ENCODE measurements at regions not wholly inside any gene's neighbourhood (a gene's known extent, or its start where the extent isn't known, plus 50 kb on each side); places are given as distances from the start of the nearest gene placed in this dataset.

DNA sequence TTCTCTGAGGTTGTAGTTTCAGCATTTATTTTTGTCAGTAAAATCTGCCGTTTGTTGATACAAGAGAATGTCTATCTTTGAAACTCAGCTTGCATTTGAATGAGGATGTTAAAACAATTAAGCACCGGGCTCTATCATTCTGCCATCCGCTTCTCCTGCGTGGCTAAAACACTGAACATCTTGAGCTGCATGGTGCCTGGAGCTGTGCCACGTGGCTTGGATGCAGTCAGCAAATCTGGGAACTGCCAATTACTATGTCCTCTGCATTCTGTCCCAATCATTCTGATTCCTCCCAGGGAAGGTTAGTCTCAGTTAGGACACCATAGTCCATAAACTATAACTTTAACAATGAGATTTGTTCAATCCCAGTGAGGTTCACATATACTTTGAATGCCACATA lies 598.4 kb downstream of the FBXO15 start:
- H3K36me3 ChIP-seq = no peaks in the 10 kb centered on the region
- H3K9me3 ChIP-seq = no peaks in the 10 kb centered on the region
- H3K4me3 ChIP-seq = no peak overlapping the region
- DNase-seq (no peak), ATAC-seq (no peak)
- H3K27ac ChIP-seq = no peak overlapping the region
- no peaks in the 10 kb centered on the region for H3K4me1 ChIP-seq
- intact Hi-C loops (cut with DNase I) = no loop called here
- H3K27me3 ChIP-seq (ENCODE audit: low read depth) = no peaks in the 10 kb centered on the region
- TF ChIP-seq, protein P1, sequence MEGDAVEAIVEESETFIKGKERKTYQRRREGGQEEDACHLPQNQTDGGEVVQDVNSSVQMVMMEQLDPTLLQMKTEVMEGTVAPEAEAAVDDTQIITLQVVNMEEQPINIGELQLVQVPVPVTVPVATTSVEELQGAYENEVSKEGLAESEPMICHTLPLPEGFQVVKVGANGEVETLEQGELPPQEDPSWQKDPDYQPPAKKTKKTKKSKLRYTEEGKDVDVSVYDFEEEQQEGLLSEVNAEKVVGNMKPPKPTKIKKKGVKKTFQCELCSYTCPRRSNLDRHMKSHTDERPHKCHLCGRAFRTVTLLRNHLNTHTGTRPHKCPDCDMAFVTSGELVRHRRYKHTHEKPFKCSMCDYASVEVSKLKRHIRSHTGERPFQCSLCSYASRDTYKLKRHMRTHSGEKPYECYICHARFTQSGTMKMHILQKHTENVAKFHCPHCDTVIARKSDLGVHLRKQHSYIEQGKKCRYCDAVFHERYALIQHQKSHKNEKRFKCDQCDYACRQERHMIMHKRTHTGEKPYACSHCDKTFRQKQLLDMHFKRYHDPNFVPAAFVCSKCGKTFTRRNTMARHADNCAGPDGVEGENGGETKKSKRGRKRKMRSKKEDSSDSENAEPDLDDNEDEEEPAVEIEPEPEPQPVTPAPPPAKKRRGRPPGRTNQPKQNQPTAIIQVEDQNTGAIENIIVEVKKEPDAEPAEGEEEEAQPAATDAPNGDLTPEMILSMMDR (IDR thresholded peaks at IDR 0.05) = no peak

DNA sequence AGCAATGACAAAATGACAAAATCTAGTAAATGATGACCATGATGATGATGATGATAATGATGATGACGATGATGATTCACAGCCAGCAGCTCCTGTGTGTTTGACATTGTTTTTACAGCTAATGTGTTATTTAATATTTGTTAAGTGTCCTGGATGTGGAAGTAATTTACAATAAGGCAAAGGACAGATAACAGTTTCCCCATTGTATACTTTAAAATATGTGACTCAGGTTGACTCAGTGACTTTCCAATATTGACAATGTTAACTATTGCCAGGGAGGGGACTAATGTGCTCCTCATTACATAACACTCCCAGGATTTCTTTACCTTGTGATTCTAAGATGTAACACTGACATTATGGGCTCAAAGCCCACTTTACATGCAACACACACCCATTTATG lies 602.2 kb downstream of the FBXO15 start:
- Histone ChIP-seq H3K4me1 (no peaks in the 10 kb centered on the region), H3K27me3 (ENCODE audit: low read depth) (no peaks in the 10 kb centered on the region), H3K9me3 (no peaks in the 10 kb centered on the region), H3K36me3 (no peaks in the 10 kb centered on the region), H3K4me3 (no peak overlapping the region), H3K27ac (no peak overlapping the region)
- no peak for DNase-seq
- no peak for ATAC-seq
- intact Hi-C loops (cut with DNase I) = no loop called here
- TF ChIP-seq, protein P1 (IDR thresholded peaks at IDR 0.05) = no peak

DNA sequence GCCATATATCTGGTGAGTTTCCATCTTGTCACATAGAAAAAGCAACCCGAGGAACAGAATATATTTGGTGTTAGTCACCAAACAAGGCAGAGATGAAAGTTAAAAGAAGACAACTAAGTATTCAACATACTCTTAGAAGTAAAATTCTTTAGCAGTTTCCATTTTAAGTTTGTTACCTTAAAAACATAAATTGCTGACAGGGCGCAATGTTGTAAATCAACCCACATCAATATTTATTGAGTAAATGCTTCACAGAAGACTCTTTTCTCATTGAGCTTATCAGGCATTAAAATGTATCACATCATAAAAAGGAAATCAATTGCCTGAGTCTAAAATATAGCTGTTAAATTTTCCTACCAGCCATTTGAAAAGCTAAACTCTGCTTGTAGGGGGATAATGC lies 603.0 kb downstream of the FBXO15 start:
- no peaks in the 10 kb centered on the region for H3K4me1 ChIP-seq
- no peaks in the 10 kb centered on the region for H3K36me3 ChIP-seq
- no peaks in the 10 kb centered on the region for H3K9me3 ChIP-seq
- H3K27me3 ChIP-seq (ENCODE audit: low read depth) = no peaks in the 10 kb centered on the region
- DNase-seq (no peak), ATAC-seq (no peak)
- intact Hi-C loops (cut with DNase I) = no loop called here
- TF ChIP-seq, protein P1 (IDR thresholded peaks at IDR 0.05) = no peak
- no peak overlapping the region for H3K27ac ChIP-seq
- no peak overlapping the region for H3K4me3 ChIP-seq

DNA sequence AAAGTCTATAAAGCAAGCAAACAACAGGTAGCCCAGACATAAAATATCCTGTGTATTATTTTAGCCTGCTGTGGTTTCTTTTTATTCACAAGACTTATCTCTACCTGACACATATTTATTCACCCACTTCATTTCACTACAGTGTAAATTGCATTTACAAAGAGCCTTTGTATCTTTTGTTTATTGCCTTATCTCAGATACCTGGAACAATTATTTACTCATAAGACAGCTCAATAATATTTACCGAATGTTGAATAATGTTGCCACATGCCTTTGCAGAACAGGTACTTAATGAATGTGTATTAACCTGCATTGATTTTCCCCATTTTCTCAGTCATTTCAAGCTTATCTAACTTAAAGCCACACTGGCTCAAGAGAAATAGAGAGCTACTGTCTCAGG lies 603.6 kb downstream of the FBXO15 start:
- no peaks in the 10 kb centered on the region for H3K36me3 ChIP-seq
- H3K4me3 ChIP-seq = no peak overlapping the region
- no peaks in the 10 kb centered on the region for H3K9me3 ChIP-seq
- H3K27ac ChIP-seq = no peak overlapping the region
- DNase-seq (no peak), ATAC-seq (no peak)
- H3K27me3 ChIP-seq (ENCODE audit: low read depth) = no peaks in the 10 kb centered on the region
- H3K4me1 ChIP-seq = no peaks in the 10 kb centered on the region
- TF ChIP-seq, protein P1 (IDR thresholded peaks at IDR 0.05) = no peak
- intact Hi-C loops (cut with DNase I) = no loop called here

DNA sequence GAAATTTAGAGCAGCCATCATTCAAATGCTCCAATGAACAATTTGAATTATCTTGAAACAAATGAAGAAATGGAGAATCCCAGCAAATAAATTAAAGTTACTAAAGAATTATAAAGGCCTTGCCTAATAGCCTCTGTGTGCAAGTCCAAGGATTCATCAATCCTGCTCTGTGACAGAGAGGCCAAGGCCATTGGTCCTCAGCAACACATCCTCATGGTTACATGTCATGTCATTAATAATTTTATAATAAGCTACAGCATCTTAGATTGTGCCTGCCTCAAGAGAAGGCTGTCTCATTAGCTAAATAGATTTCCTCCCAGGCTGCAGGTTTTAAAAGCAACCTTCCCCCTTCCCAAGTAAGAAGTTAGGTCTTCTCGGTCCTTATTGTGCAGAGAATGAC lies 611.6 kb downstream of the FBXO15 start:
- no peaks in the 10 kb centered on the region for H3K9me3 ChIP-seq
- no peaks in the 10 kb centered on the region for H3K36me3 ChIP-seq
- no peak overlapping the region for H3K4me3 ChIP-seq
- no peak for ATAC-seq
- TF ChIP-seq, protein P1 (IDR thresholded peaks at IDR 0.05) = no peak
- DNase-seq = no peak
- intact Hi-C loops (cut with DNase I) = no loop called here
- no peaks in the 10 kb centered on the region for H3K27me3 ChIP-seq (ENCODE audit: low read depth)
- no peaks in the 10 kb centered on the region for H3K4me1 ChIP-seq
- H3K27ac ChIP-seq = no peak overlapping the region

DNA sequence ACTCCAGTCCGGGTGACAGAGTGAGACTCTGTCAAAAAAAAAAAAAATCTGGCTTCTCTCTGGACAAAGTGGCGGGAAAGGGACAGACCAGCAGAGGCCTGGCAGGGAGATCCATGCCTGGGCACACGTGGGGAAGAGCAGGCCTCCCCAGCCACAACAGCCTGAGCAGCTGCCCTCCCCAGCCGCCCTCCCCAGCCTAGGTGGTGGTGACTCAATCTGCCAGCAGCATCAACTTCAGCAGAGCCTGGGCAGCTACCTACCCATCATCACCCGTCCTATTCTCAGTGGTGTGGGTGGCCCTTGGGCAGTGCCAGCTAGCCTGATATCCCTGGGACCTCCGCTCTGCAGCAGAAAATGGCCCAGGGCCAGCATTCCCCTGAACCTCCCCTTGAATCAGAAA lies 612.4 kb downstream of the FBXO15 start:
- H3K36me3 ChIP-seq = no peaks in the 10 kb centered on the region
- no peak for DNase-seq
- H3K4me3 ChIP-seq = no peak overlapping the region
- no peak overlapping the region for H3K27ac ChIP-seq
- TF ChIP-seq, protein P1 (IDR thresholded peaks at IDR 0.05) = no peak
- no peaks in the 10 kb centered on the region for H3K9me3 ChIP-seq
- no peaks in the 10 kb centered on the region for H3K27me3 ChIP-seq (ENCODE audit: low read depth)
- intact Hi-C loops (cut with DNase I) = no loop called here
- H3K4me1 ChIP-seq = no peaks in the 10 kb centered on the region
- no peak for ATAC-seq
